ENCODE measurements at regions not wholly inside any gene's neighbourhood (a gene's known extent, or its start where the extent isn't known, plus 50 kb on each side); places are given as distances from the start of the nearest gene placed in this dataset.

- TF ChIP-seq EP300 (IDR thresholded peaks at IDR 0.05; ENCODE audit: low read depth), result no peak
- no peak for TF ChIP-seq POLR2A (IDR thresholded peaks at IDR 0.05)
These were observed 220.0 kb upstream of the KBTBD8 start for GRCh38 chr3:66778107-66778506.

Measured in transverse colon (tissue), 1 donor.